Breast epithelium (tissue), 4 donors: ENCODE measurements at regions not wholly inside any gene's neighbourhood (a gene's known extent, or its start where the extent isn't known, plus 50 kb on each side); places are given as distances from the start of the nearest gene placed in this dataset.

Experiments used
- DNase-seq, 2 donors: peaks; one replicate each; pipeline ENCODE4 v3.0.0-alpha.2; 2019; ENCODE audit warnings: low spot score in 2 of 2
- H3K27ac ChIP-seq, 2 donors: fragments of 200-600 bp; sonication (generic) in 1 of 2; one replicate each; pipeline ENCODE4 v1.5.1; 2016 to 2019; ENCODE audit warnings: mild to moderate bottlenecking in 1 of 2
- H3K27me3 ChIP-seq, 2 donors: fragments of 200-600 bp; sonication (generic) in 1 of 2; one replicate each; pipeline versions ENCODE4 v1.5.1 to v1.6.0; 2017 to 2019; ENCODE audit warnings: control low read depth in 1 of 2, mild to moderate bottlenecking in 1 of 2
- H3K36me3 ChIP-seq: fragments of 200-600 bp; one replicate; pipeline ENCODE4 v1.5.1; 2019
- H3K4me1 ChIP-seq, 2 donors: fragments of 200-600 bp; sonication (generic); one replicate each; pipeline ENCODE4 v1.5.1; 2016 to 2019; ENCODE audit warnings: control low read depth in 1 of 2
- H3K4me3 ChIP-seq, 3 donors: fragments of 200-600 bp; sonication (generic); 1 replicate in 2 of 3; 2 replicates in 1 of 3; pipeline ENCODE4 v1.5.1; 2016 to 2019; ENCODE audit warnings: mild to moderate bottlenecking in 3 of 3, moderate library complexity in 2 of 3
- H3K9me3 ChIP-seq, 2 donors: fragments of 200-600 bp; sonication (generic) in 1 of 2; one replicate each; pipeline ENCODE4 v1.5.1; 2016 to 2019; ENCODE audit warnings: control low read depth in 1 of 2
- CTCF ChIP-seq, 3 donors: fragments of 450-650 bp; IDR thresholded peaks; one replicate each; pipeline ENCODE4 v1.5.1; 2016 to 2017; ENCODE audit warnings: antibody characterized with exemption in 3 of 3, mild to moderate bottlenecking in 3 of 3, moderate library complexity in 3 of 3
- POLR2A ChIP-seq: fragments of 450-650 bp; IDR thresholded peaks from one replicate; pipeline ENCODE4 v1.6.1; 2016; ENCODE audit warnings: antibody characterized with exemption, mild to moderate bottlenecking, moderate library complexity
- POLR2AphosphoS5 ChIP-seq, 3 donors: sonication (generic); formaldehyde crosslinking; IDR thresholded peaks; one replicate each; pipeline ENCODE4 v1.6.1; 2017; ENCODE audit warnings: antibody characterized with exemption in 3 of 3
- intact Hi-C: fragments of 100-400 bp; cut with DNase I; formaldehyde crosslinking; loops from one replicate; pipeline ENCODE4 v1.15.1; 2023; ENCODE audit warnings: low total_unique reads

DNA sequence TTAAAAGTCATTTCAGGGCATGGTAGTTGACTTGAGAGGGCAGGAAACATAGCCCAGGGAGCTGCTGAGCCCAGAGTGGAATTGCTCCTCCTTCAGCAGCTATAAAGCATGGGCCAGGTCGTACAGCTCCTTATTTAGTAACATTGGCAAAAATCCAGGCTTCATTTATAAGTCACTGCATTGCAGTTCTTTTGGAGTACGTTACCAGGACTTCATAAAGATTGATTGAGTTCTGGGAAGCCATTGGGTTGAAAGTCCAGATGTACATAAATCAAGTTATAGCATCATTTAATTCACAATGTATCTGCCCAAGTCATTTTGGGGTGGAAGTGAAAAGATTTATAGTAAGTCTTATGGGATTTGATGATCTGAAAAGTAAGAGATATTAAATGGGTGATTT is 53.0 kb upstream of the ANKEF1 start:
- no peaks in the 10 kb centered on the region for H3K27me3 ChIP-seq
- intact Hi-C loops: no loop called here
- TF ChIP-seq POLR2A (no peak), CTCF (IDR thresholded peaks at IDR 0.05) (no peak), POLR2AphosphoS5 (IDR thresholded peaks at IDR 0.05) (no peak)
- H3K9me3 ChIP-seq: no peaks in the 10 kb centered on the region
- no peak overlapping the region for H3K27ac ChIP-seq
- no peaks in the 10 kb centered on the region for H3K36me3 ChIP-seq
- no peak for DNase-seq
- H3K4me3 ChIP-seq: no peak overlapping the region
- no peaks in the 10 kb centered on the region for H3K4me1 ChIP-seq

- DNase-seq: peak in 1 of 2 donors; percentile 45
- intact Hi-C loops: no loop called here
- peak overlapping the region in 1 of 3 donors; percentile 19 for H3K4me3 ChIP-seq
- TF ChIP-seq POLR2A: no peak
- TF ChIP-seq CTCF (IDR thresholded peaks at IDR 0.05): peak in 2 of 3 donors; percentile 72 to 79
- TF ChIP-seq POLR2AphosphoS5 (IDR thresholded peaks at IDR 0.05): no peak
- H3K4me1 ChIP-seq: no peaks in the 10 kb centered on the region
- H3K36me3 ChIP-seq: no peaks in the 10 kb centered on the region
- H3K27me3 ChIP-seq: no peaks in the 10 kb centered on the region
- H3K27ac ChIP-seq: no peak overlapping the region
- H3K9me3 ChIP-seq: no peaks in the 10 kb centered on the region
Observed at GRCh38 chr20:9978397-9979004, 56.3 kb upstream of the ANKEF1 start.

GRCh38 chr20:9977629-9978028 is 57.2 kb upstream of the ANKEF1 start:
- TF ChIP-seq CTCF (IDR thresholded peaks at IDR 0.05) (no peak), POLR2AphosphoS5 (IDR thresholded peaks at IDR 0.05) (no peak), POLR2A (no peak)
- DNase-seq: no peak
- Histone ChIP-seq H3K27me3 (no peaks in the 10 kb centered on the region), H3K4me3 (no peak overlapping the region), H3K9me3 (no peaks in the 10 kb centered on the region), H3K4me1 (no peaks in the 10 kb centered on the region), H3K27ac (no peak overlapping the region), H3K36me3 (no peaks in the 10 kb centered on the region)
- intact Hi-C loops: no loop called here

DNA sequence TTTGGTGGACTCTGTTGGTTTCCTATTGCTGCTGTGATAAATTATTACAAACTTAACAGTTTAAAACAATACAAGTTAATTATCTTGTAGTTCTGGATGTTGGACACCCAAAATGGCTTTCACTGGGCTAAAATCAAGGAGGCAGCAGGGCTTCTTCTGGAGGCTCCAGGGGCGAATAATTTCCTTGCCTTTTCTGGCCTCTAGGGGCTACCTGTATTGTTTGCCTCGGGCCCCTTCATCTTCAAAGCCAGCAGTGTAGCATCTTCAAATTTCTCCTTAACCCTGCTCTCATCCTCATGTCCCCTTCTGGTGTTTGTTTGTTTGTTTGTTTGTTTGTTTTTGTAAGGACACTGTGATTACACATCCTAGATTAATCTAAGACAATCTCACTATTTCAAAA is 60.5 kb upstream of the ANKEF1 start:
- H3K27ac ChIP-seq: no peak overlapping the region
- H3K4me1 ChIP-seq: no peaks in the 10 kb centered on the region
- TF ChIP-seq POLR2A: no peak
- no peak for TF ChIP-seq CTCF (IDR thresholded peaks at IDR 0.05)
- no peak for TF ChIP-seq POLR2AphosphoS5 (IDR thresholded peaks at IDR 0.05)
- intact Hi-C loops: no loop called here
- no peak for DNase-seq
- H3K36me3 ChIP-seq: no peaks in the 10 kb centered on the region
- no peaks in the 10 kb centered on the region for H3K27me3 ChIP-seq
- H3K4me3 ChIP-seq: no peak overlapping the region
- H3K9me3 ChIP-seq: no peaks in the 10 kb centered on the region

DNA sequence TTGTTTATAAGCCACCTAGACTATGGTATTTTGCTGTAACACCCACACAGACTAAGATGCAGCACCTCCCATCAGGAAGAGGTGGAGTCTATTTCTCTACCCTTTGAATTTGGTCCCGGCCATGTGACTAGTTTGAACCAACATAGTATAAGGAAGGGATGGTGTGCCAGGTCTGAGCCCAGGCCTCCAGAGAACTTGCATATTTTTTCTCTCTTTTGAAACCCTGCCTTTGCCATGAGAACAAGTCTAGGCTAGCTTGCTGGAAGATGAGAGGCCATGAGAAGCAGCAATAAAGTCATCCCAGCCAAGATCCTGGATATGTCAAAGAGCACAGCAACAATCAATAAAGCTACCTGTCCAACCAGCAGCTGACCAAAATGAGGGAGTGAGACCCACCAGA is 63.0 kb upstream of the ANKEF1 start:
- H3K36me3 ChIP-seq: no peaks in the 10 kb centered on the region
- H3K9me3 ChIP-seq: no peaks in the 10 kb centered on the region
- no peaks in the 10 kb centered on the region for H3K4me1 ChIP-seq
- TF ChIP-seq POLR2A: no peak
- no peak for TF ChIP-seq CTCF (IDR thresholded peaks at IDR 0.05)
- no peak for TF ChIP-seq POLR2AphosphoS5 (IDR thresholded peaks at IDR 0.05)
- H3K4me3 ChIP-seq: no peak overlapping the region
- no peak overlapping the region for H3K27ac ChIP-seq
- DNase-seq: no peak
- intact Hi-C loops: no loop called here
- no peaks in the 10 kb centered on the region for H3K27me3 ChIP-seq
